ENCODE measurements at regions not wholly inside any gene's neighbourhood (a gene's known extent, or its start where the extent isn't known, plus 50 kb on each side); places are given as distances from the start of the nearest gene placed in this dataset.

- TF ChIP-seq POLR2AphosphoS5 (IDR thresholded peaks at IDR 0.05; ENCODE audit: low read depth) (no peak), CTCF (IDR thresholded peaks at IDR 0.05; ENCODE audit: insufficient read depth, low read length) (no peak)
These were observed 73.0 kb upstream of the ST3GAL5 start for GRCh38 chr2:85961754-85962153.
